BLaER1 (cell line): ENCODE measurements at regions not wholly inside any gene's neighbourhood (a gene's known extent, or its start where the extent isn't known, plus 50 kb on each side); places are given as distances from the start of the nearest gene placed in this dataset.

Experiments used
- H3K27ac ChIP-seq: shearing (Covaris generic); formaldehyde crosslinking; 2 replicates; pipeline ENCODE4 v1.8.1; 2022
- H3K27me3 ChIP-seq: shearing (Covaris generic); formaldehyde crosslinking; 2 replicates; pipeline ENCODE4 v1.8.1; 2022
- H3K36me3 ChIP-seq: shearing (Covaris generic); formaldehyde crosslinking; 2 replicates; pipeline ENCODE4 v1.8.1; 2022
- H3K4me1 ChIP-seq: shearing (Covaris generic); formaldehyde crosslinking; 2 replicates; pipeline ENCODE4 v1.8.1; 2022
- H3K4me2 ChIP-seq: shearing (Covaris generic); formaldehyde crosslinking; 2 replicates; pipeline ENCODE4 v1.8.1; 2022
- H3K4me3 ChIP-seq: shearing (Covaris generic); formaldehyde crosslinking; 2 replicates; pipeline ENCODE4 v1.8.1; 2022
- H3K9ac ChIP-seq: shearing (Covaris generic); formaldehyde crosslinking; 2 replicates; pipeline ENCODE4 v1.8.1; 2022
- H3K9me3 ChIP-seq: shearing (Covaris generic); formaldehyde crosslinking; 2 replicates; pipeline ENCODE4 v1.8.1; 2022
- H4K20me1 ChIP-seq: shearing (Covaris generic); formaldehyde crosslinking; 2 replicates; pipeline ENCODE4 v1.8.1; 2022
- Cebpa-rat ChIP-seq: shearing (Covaris generic); IDR thresholded peaks from 2 replicates; pipeline ENCODE4 v1.8.1; 2022

GRCh38 chr2:183375821-183376220, 251.6 kb downstream of the NUP35 start:
- Histone ChIP-seq H4K20me1 (no peaks in the 10 kb centered on the region), H3K4me3 (no peak overlapping the region), H3K4me1 (no peaks in the 10 kb centered on the region), H3K9ac (no peak overlapping the region), H3K9me3 (no peaks in the 10 kb centered on the region), H3K36me3 (no peaks in the 10 kb centered on the region), H3K27me3 (no peaks in the 10 kb centered on the region), H3K4me2 (no peak overlapping the region), H3K27ac (no peak overlapping the region)
- TF ChIP-seq Cebpa-rat, result no peak

- no peaks in the 10 kb centered on the region for H4K20me1 ChIP-seq
- H3K4me2 ChIP-seq, result no peak overlapping the region
- no peaks in the 10 kb centered on the region for H3K4me1 ChIP-seq
- H3K27ac ChIP-seq, result no peak overlapping the region
- TF ChIP-seq Cebpa-rat, result no peak
- no peak overlapping the region for H3K9ac ChIP-seq
- H3K4me3 ChIP-seq, result no peak overlapping the region
- no peaks in the 10 kb centered on the region for H3K27me3 ChIP-seq
- no peaks in the 10 kb centered on the region for H3K36me3 ChIP-seq
- peaks cover 18% of the 10 kb centered on the region for H3K9me3 ChIP-seq
Measured at GRCh38 chr2:183383854-183384253, 259.6 kb downstream of the NUP35 start.

- H3K9me3 ChIP-seq, result peaks cover 18% of the 10 kb centered on the region
- H3K9ac ChIP-seq, result no peak overlapping the region
- no peaks in the 10 kb centered on the region for H3K27me3 ChIP-seq
- H3K4me1 ChIP-seq, result peaks cover 8% of the 10 kb centered on the region; the same call in 1 of the 2 replicates
- 0 out of 2 replicates have a peak overlapping the region, but pooled peaks have one; percentile 14 for H3K4me2 ChIP-seq
- H3K36me3 ChIP-seq, result no peaks in the 10 kb centered on the region
- H3K27ac ChIP-seq, result no peak overlapping the region
- H4K20me1 ChIP-seq, result no peaks in the 10 kb centered on the region
- TF ChIP-seq Cebpa-rat, result no peak
- H3K4me3 ChIP-seq, result no peak overlapping the region
Measured at GRCh38 chr2:183389546-183390080, 265.4 kb downstream of the NUP35 start.

GRCh38 chr2:183390109-183390508, 265.9 kb downstream of the NUP35 start:
- Histone ChIP-seq H3K4me1 (peaks cover 8% of the 10 kb centered on the region; the same call in 1 of the 2 replicates), H3K27ac (no peak overlapping the region), H4K20me1 (no peaks in the 10 kb centered on the region), H3K4me2 (no peak overlapping the region), H3K9me3 (peaks cover 19% of the 10 kb centered on the region), H3K36me3 (no peaks in the 10 kb centered on the region), H3K9ac (no peak overlapping the region), H3K27me3 (no peaks in the 10 kb centered on the region), H3K4me3 (no peak overlapping the region)
- TF ChIP-seq Cebpa-rat, result no peak

GRCh38 chr2:183404392-183404791, 280.1 kb downstream of the NUP35 start:
- Histone ChIP-seq H3K4me3 (no peak overlapping the region), H3K9me3 (no peaks in the 10 kb centered on the region; the same call in 1 of the 2 replicates)
- TF ChIP-seq Cebpa-rat, result no peak

GRCh38 chr2:183408562-183408961, 284.3 kb downstream of the NUP35 start:
- Histone ChIP-seq H3K4me1 (no peaks in the 10 kb centered on the region), H3K4me3 (no peak overlapping the region), H3K9ac (no peak overlapping the region), H3K36me3 (no peaks in the 10 kb centered on the region), H3K9me3 (no peaks in the 10 kb centered on the region), H3K4me2 (no peak overlapping the region), H3K27ac (no peak overlapping the region), H4K20me1 (no peaks in the 10 kb centered on the region), H3K27me3 (no peaks in the 10 kb centered on the region)
- no peak for TF ChIP-seq Cebpa-rat

More at GRCh38 chr2:183404392-183404791, 280.1 kb downstream of the NUP35 start:
- no peaks in the 10 kb centered on the region for H4K20me1 ChIP-seq
- H3K27me3 ChIP-seq, result no peaks in the 10 kb centered on the region
- no peak overlapping the region for H3K27ac ChIP-seq
- no peaks in the 10 kb centered on the region for H3K4me1 ChIP-seq
- H3K4me2 ChIP-seq, result no peak overlapping the region
- H3K9ac ChIP-seq, result no peak overlapping the region
- no peaks in the 10 kb centered on the region for H3K36me3 ChIP-seq

GRCh38 chr2:183409662-183410061, 285.4 kb downstream of the NUP35 start:
- TF ChIP-seq Cebpa-rat, result no peak
- Histone ChIP-seq H3K36me3 (no peaks in the 10 kb centered on the region), H3K9ac (no peak overlapping the region), H3K4me1 (no peaks in the 10 kb centered on the region), H3K27me3 (no peaks in the 10 kb centered on the region), H3K4me3 (no peak overlapping the region), H4K20me1 (no peaks in the 10 kb centered on the region), H3K4me2 (no peak overlapping the region), H3K9me3 (no peaks in the 10 kb centered on the region), H3K27ac (no peak overlapping the region)

GRCh38 chr2:183416753-183417152, 292.5 kb downstream of the NUP35 start:
- no peak for TF ChIP-seq Cebpa-rat
- H3K9ac ChIP-seq, result no peak overlapping the region

GRCh38 chr2:183426825-183427224, 302.6 kb downstream of the NUP35 start:
- Histone ChIP-seq H3K4me3 (no peak overlapping the region), H3K9me3 (no peaks in the 10 kb centered on the region), H3K4me2 (no peak overlapping the region), H3K4me1 (no peaks in the 10 kb centered on the region), H3K9ac (no peak overlapping the region), H3K27me3 (no peaks in the 10 kb centered on the region), H3K36me3 (no peaks in the 10 kb centered on the region), H4K20me1 (no peaks in the 10 kb centered on the region), H3K27ac (no peak overlapping the region)
- no peak for TF ChIP-seq Cebpa-rat

More at GRCh38 chr2:183416753-183417152, 292.5 kb downstream of the NUP35 start:
- Histone ChIP-seq H3K27ac (no peak overlapping the region), H3K27me3 (no peaks in the 10 kb centered on the region), H3K4me2 (no peak overlapping the region), H4K20me1 (no peaks in the 10 kb centered on the region), H3K4me1 (no peaks in the 10 kb centered on the region), H3K4me3 (no peak overlapping the region), H3K36me3 (no peaks in the 10 kb centered on the region), H3K9me3 (no peaks in the 10 kb centered on the region)

GRCh38 chr2:183427558-183427957, 303.3 kb downstream of the NUP35 start:
- Histone ChIP-seq H3K4me1 (no peaks in the 10 kb centered on the region), H4K20me1 (no peaks in the 10 kb centered on the region), H3K36me3 (no peaks in the 10 kb centered on the region), H3K4me2 (no peak overlapping the region), H3K4me3 (no peak overlapping the region), H3K9me3 (no peaks in the 10 kb centered on the region), H3K27me3 (no peaks in the 10 kb centered on the region), H3K9ac (no peak overlapping the region), H3K27ac (no peak overlapping the region)
- TF ChIP-seq Cebpa-rat, result no peak

- no peak overlapping the region for H3K4me2 ChIP-seq
- H3K9ac ChIP-seq, result no peak overlapping the region
- no peaks in the 10 kb centered on the region for H3K9me3 ChIP-seq
- H3K27me3 ChIP-seq, result no peaks in the 10 kb centered on the region
- no peak for TF ChIP-seq Cebpa-rat
- no peaks in the 10 kb centered on the region for H3K36me3 ChIP-seq
- H4K20me1 ChIP-seq, result no peaks in the 10 kb centered on the region
- no peak overlapping the region for H3K4me3 ChIP-seq
- no peak overlapping the region for H3K27ac ChIP-seq
- no peaks in the 10 kb centered on the region for H3K4me1 ChIP-seq
Measured at GRCh38 chr2:183428881-183429280, 304.6 kb downstream of the NUP35 start.
